ENCODE measurements at regions not wholly inside any gene's neighbourhood (a gene's known extent, or its start where the extent isn't known, plus 50 kb on each side); places are given as distances from the start of the nearest gene placed in this dataset.

GRCh38 chr3:124586126-124587052 is 143.9 kb upstream of the UMPS start:
- DNase-seq: no peak

GRCh38 chr3:124587053-124587408 is 143.2 kb upstream of the UMPS start:
- no peak for DNase-seq

- DNase-seq: no peak
These were observed 142.2 kb upstream of the UMPS start for GRCh38 chr3:124588036-124588435.

GRCh38 chr3:124588794-124589193 is 141.5 kb upstream of the UMPS start:
- no peak for DNase-seq

GRCh38 chr3:124591699-124592098 is 138.6 kb upstream of the UMPS start:
- no peak for DNase-seq

GRCh38 chr3:124592658-124593441 is 137.4 kb upstream of the UMPS start:
- peak; percentile 41 for DNase-seq

- DNase-seq: no peak
These were observed 136.8 kb upstream of the UMPS start for GRCh38 chr3:124593442-124593829.

GRCh38 chr3:124594581-124594980 is 135.7 kb upstream of the UMPS start:
- no peak for DNase-seq

- no peak for DNase-seq
These were observed 133.0 kb upstream of the UMPS start for GRCh38 chr3:124597273-124597672.

GRCh38 chr3:124597979-124598378 is 132.3 kb upstream of the UMPS start:
- DNase-seq: no peak

GRCh38 chr3:124599147-124599765 is 131.0 kb upstream of the UMPS start:
- DNase-seq: no peak

GRCh38 chr3:124599779-124600693 is 130.2 kb upstream of the UMPS start:
- no peak for DNase-seq

- DNase-seq: no peak
These were observed 129.5 kb upstream of the UMPS start for GRCh38 chr3:124600765-124601164.

- DNase-seq: no peak
These were observed 129.1 kb upstream of the UMPS start for GRCh38 chr3:124601190-124601589.

- no peak for DNase-seq
These were observed 127.1 kb upstream of the UMPS start for GRCh38 chr3:124602980-124603627.

- DNase-seq: no peak
These were observed 124.3 kb upstream of the UMPS start for GRCh38 chr3:124605781-124606579.

- DNase-seq: no peak
These were observed 123.1 kb upstream of the UMPS start for GRCh38 chr3:124607163-124607562.

GRCh38 chr3:124609402-124609801 is 120.8 kb upstream of the UMPS start:
- no peak for DNase-seq

- DNase-seq: no peak
These were observed 120.1 kb upstream of the UMPS start for GRCh38 chr3:124610130-124610529.

GRCh38 chr3:124611520-124611919 is 118.7 kb upstream of the UMPS start:
- DNase-seq: no peak

GRCh38 chr3:124615896-124616543 is 114.2 kb upstream of the UMPS start:
- no peak for DNase-seq

Measured in activated CD4-positive, alpha-beta T cell treated with anti-CD3 and anti-CD28 coated beads, Interleukin-2, Interleukin-6, amounts not matched to agents 100 ng/mL and 50 ng/mL, durations not matched to agents 16 hours and 8 hours (primary cell).